Left cardiac atrium (tissue), 4 donors: ENCODE measurements at regions not wholly inside any gene's neighbourhood (a gene's known extent, or its start where the extent isn't known, plus 50 kb on each side); places are given as distances from the start of the nearest gene placed in this dataset.

Experiments used
- ATAC-seq, 2 donors: fragments of 200-7000 bp; cut with Tn5 transposase; one replicate each; pipeline ENCODE4 v1.9.1; 2020; ENCODE audit warnings: mild to moderate bottlenecking in 2 of 2, moderate library complexity in 2 of 2
- DNase-seq: peaks from one replicate; pipeline ENCODE4 v3.0.0-alpha.2; 2020
- intact Hi-C, 2 donors: fragments of 100-400 bp; cut with DNase I; formaldehyde crosslinking; loops; one replicate each; pipeline versions ENCODE4 v1.14.1 to v1.15.1; 2022 to 2023
- donor health status: DM: no; HTN: yes; CAD: no.
- donor health status: DM: no; HTN: yes; CAD: no; lungs with severe emphysema.
- donor health status: DM: yes; HTN: yes; CAD: no.
- donor health status: Dilated cardiomyopathy.

- ATAC-seq (no peak), DNase-seq (no peak)
- intact Hi-C loops, result no loop called here
These were observed 407.6 kb downstream of the PTPRU start for GRCh38 chr1:29643838-29644440.

- ATAC-seq (no peak), DNase-seq (no peak)
- intact Hi-C loops, result no loop called here
These were observed 407.0 kb downstream of the PTPRU start for GRCh38 chr1:29643281-29643680.

GRCh38 chr1:29642519-29642918 lies 406.2 kb downstream of the PTPRU start:
- intact Hi-C loops, result no loop called here
- ATAC-seq (no peak), DNase-seq (no peak)

DNA sequence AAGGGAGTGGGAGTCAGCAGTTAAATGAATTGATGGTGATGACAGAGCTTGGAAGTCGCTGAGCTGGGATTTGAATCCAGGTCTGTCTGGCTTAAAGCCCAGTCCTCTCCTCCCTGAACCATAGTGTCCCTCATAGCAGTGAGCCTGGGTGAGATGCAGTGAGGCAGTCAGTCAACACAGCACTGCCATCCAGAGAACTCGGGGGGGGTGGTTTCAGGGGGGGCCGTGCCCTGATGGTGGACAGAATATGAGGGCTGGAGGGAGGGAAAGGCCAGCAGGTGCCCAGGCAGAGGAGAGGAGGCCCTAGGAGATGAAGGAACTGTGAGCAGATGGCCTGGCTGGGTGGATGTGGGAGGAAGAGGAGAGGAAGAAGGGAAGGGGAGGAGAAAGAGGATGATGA lies 405.6 kb downstream of the PTPRU start:
- ATAC-seq, result no peak
- intact Hi-C loops, result no loop called here
- no peak for DNase-seq

DNA sequence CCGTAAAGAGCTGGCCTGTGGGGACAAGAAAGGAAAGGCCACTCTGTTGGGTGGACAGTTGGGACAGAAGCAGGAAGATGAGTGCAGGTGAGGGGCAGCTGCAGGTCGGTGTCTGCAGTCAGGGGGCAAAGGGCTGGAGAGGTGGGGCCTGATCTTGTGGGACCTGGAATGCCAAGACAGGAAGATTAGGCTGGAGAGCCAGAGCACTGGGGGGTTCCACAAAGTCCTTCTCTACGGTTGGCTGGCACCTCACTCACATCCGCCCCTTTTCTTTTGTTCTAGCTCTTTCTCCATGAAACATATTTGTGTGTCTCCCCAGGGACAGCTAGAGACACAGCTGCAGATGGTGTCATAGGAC lies 404.1 kb downstream of the PTPRU start:
- ATAC-seq (no peak), DNase-seq (no peak)
- intact Hi-C loops, result no loop called here

- intact Hi-C loops, result no loop called here
- DNase-seq, result no peak
- no peak for ATAC-seq
These were observed 403.6 kb downstream of the PTPRU start for GRCh38 chr1:29639741-29640427.

DNA sequence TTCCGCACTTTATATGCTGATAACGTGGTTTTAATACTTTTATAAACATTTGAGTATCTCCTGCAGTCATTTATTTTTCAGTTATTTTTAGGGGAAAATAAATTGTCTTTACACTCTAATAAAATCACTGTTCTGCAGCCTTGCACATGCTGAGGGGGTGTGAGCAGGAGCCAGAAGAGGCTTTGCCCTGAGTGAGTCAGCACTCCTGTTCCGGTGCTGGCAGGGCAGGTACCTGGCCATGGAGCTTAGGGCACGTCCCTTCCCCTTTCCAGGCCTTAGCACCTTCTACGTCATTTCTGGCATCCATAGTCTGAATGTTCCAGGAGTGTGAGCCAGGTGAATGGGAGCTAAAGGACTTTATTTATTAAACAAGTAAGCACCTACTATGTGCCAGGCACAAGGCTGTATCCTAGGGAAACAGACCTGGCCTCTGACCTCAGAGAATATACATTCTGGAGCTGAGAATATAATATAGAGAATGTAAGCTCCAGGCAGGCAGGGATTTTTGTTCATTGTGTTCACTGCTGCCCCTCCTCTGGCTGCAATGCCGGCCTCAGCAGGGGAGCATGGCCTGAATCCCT lies 402.9 kb downstream of the PTPRU start:
- intact Hi-C loops, result no loop called here
- DNase-seq, result no peak
- no peak for ATAC-seq

- ATAC-seq, result no peak
- intact Hi-C loops, result no loop called here
- no peak for DNase-seq
These were observed 402.0 kb downstream of the PTPRU start for GRCh38 chr1:29638281-29638680.

DNA sequence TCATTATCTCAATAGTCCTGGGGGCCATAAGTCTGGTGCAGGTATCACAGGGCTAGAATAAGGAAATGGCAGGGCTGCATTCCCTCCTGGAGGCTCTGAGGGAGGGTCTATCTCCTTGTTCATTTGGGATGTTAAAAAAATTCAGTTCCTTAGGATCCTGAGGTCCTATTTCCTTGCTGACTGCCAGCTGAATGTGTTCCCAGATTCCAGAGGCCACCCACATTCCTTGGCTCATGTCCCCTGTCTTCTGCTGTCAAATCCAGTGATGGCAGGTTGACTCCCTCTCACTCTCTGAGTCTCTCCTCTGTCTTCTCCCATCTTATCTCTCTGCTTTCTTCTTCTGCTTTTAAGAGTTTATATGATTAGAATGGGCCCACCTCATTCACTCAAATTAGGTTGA lies 400.6 kb downstream of the PTPRU start:
- DNase-seq (no peak), ATAC-seq (no peak)
- intact Hi-C loops, result no loop called here

DNA sequence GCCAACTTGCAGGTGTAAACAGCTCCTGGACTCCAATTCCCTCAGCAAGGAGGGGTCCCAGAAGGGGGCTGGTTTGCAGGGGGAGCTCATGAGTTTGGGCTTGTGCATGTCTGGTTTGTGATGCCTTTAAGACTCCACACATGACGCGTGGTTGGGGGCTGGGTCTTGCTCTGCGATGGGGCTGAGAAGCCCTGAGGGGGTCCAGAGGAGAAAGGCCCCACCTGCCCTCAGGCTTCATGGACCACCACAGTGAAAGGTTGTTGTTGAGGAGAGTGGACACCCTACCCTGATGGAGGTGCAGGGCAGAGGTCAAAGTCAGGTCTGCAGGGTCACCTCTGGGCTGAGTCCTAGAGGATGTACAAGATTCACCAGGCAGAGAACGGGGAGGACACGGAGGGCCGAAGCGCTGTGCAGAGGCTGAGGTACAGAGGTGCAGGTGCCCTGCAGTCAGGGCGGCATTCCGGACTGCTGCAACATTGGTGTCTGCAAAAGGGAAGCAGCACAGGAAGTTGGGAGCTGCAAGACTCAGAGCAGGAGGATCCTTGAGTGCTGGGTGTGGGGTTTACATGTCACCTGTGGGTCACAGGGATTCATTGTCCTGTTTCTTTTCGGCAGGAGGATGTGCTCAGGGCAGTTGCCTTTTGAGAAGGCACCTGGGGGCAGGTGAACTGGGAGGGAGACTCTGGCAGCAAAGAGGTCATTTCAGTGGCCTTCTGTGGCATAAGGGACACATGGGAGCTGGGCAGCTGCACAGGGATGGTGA lies 399.4 kb downstream of the PTPRU start:
- ATAC-seq (no peak), DNase-seq (no peak)
- intact Hi-C loops, result no loop called here

DNA sequence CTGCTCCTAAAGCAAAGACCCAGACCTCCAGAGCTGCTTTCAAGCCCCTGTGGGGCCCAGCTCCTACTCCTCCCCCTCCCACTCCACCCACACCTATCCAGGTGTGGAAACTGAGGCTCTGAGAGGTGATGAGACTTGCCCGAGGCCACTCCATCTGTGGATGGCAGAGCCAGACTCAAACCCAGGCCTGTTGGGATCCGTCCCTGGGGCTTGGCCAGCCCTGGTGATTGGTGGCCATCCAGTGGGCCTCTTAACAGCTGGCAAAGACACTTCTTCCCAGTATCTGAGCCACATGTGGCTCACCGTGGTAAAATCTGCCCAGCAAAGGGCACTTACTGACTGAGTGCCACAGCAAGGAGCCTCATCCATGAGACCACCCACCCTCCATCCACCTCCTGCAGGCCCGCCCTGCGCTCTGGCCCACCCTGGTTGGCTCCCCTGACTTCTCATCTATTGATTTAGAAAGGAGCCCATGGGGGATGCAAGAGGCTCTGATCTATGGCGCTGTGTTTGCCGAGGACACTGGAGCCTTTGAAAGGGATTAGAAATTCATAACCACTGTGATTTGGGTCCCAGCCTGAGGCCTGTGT lies 398.5 kb downstream of the PTPRU start:
- ATAC-seq (no peak), DNase-seq (no peak)
- intact Hi-C loops, result no loop called here

DNA sequence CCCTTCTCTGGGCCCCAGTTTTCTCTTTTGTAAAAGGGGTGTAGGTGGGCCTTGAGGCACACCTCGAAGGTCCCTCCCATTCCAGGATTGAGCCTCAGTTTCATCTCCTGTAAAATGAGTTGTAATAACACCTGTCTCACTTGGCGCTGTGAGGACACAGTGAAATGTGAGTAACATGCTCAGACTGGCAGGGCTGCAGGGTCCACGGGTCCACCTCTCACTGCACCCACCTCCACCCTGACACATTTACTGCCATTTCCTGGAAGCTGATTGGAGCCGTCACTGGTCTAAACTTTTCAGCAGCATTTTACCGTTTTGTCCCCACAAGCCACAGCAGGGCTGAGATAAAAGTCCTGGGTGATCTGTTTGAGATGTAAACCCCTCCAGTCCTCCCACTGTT lies 398.0 kb downstream of the PTPRU start:
- ATAC-seq, result no peak
- DNase-seq, result no peak
- intact Hi-C loops, result no loop called here

DNA sequence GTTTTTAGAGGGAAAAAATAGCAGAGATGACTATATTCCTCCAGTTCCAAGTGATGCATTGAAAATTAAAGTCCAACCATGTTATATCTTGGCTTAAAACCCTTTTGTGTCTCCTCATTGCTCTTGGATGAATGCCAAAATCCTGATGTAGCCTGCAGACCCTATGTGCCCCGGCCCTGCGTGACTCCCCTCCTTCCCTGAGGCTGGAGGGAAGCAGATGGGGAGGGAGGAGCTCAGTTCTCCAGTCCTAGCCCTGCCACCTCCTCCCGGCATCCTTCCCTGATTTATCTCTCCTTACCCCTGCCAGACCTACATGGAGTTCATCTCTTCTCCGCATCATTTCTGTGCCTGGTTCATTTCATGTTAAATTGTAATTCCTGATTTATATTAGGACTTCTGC lies 397.4 kb downstream of the PTPRU start:
- intact Hi-C loops, result no loop called here
- no peak for DNase-seq
- ATAC-seq, result no peak

GRCh38 chr1:29632806-29633615 lies 396.7 kb downstream of the PTPRU start:
- ATAC-seq, result no peak
- no peak for DNase-seq

DNA sequence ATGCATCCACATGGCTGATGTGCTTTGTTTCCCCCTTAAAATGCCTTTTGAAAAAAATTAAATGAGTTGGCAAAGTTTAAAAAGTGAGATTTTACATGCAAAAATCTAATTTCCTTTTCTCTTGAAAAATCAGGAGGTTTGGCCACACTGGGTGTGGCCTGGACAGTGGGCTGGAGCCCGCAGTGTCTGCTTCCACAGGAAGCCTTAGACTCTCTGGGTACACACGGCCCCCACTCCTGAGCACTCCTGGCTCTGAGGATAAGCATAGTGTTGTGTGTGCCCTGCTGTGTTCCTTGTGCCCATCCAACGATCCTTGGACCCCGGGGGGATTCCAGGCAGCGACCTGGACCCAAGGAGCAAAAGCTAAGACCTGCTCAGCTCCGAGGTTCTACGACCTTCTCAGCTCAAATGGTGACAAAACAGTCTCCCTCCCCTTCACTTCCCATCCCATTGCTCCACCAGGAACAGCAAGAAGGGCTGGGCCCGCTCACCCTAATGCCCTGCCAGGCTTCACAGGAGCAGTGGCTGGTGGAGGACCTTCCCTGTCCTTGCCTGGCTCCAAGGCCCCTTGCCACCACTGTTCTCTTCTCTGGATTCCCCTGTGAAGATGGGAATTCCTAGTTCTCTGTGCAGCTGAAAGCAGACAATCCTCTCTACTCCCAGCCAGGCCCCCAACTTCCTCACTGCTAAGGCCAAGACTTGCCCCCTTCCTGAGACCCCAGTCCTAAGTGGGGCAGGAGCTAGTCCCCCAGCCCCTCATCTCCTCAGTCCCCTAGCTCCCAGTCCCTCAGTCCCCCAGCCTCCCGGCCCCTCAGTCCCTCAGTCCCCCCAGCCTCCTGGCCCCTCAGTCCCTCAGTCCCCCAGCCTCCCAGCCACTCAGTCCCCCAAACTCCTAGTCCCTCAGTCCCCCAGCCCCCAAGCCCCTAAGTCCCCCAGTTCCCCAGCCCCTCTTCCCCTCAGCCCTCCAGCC lies 395.8 kb downstream of the PTPRU start:
- ATAC-seq, result no peak
- intact Hi-C loops, result no loop called here
- no peak for DNase-seq

More at GRCh38 chr1:29632806-29633615, 396.7 kb downstream of the PTPRU start:
- intact Hi-C loops, result no loop called here

- ATAC-seq, result no peak
- DNase-seq, result no peak
- intact Hi-C loops, result no loop called here
These were observed 395.0 kb downstream of the PTPRU start for GRCh38 chr1:29631361-29631760.

- no peak for ATAC-seq
- intact Hi-C loops, result no loop called here
- no peak for DNase-seq
These were observed 394.4 kb downstream of the PTPRU start for GRCh38 chr1:29630756-29631155.
